ENCODE measurements at regions not wholly inside any gene's neighbourhood (a gene's known extent, or its start where the extent isn't known, plus 50 kb on each side); places are given as distances from the start of the nearest gene placed in this dataset.
A peak's percentile ranks its signal among the peaks of the same experiment; 100 is the strongest.

GRCh38 chr4:14841801-14842768 lies 160.2 kb upstream of the CPEB2 start:
- ATAC-seq: peak; percentile 76 to 86

GRCh38 chr4:14842964-14843630 lies 159.2 kb upstream of the CPEB2 start:
- intact Hi-C loops (cut with DNase I; ENCODE audit: low total_unique reads) (no loop called here), in situ Hi-C loops (cut with MboI; ENCODE audit: low sequenced_read_pairs in 4 of 4) (no loop called here)
- TF ChIP-seq POLR2A (IDR thresholded peaks at IDR 0.05): no peak
- TF ChIP-seq CTCF (IDR thresholded peaks at IDR 0.05 in 4 of 5, conservative IDR thresholded peaks at IDR 0.05 in 1 of 5): no peak
- DNase-seq (no peak), ATAC-seq (no peak)
- no peaks in the 10 kb centered on the region for H3K27me3 ChIP-seq
- H3K27ac ChIP-seq: peak overlapping the region in 1 of 4 donors; percentile 45
- H3K4me1 ChIP-seq: peaks cover 3 to 17% of the 10 kb centered on the region in 2 donors
- no peaks in the 10 kb centered on the region for H3K9me3 ChIP-seq
- no peak overlapping the region for H3K4me3 ChIP-seq
- no peaks in the 10 kb centered on the region for H3K36me3 ChIP-seq

More at GRCh38 chr4:14841801-14842768, 160.2 kb upstream of the CPEB2 start:
- Histone ChIP-seq H3K36me3 (no peaks in the 10 kb centered on the region), H3K27ac (peak overlapping the region in 3 of 4 donors; percentile 30 to 46 (median 45)), H3K9me3 (no peaks in the 10 kb centered on the region), H3K4me3 (no peak overlapping the region), H3K4me1 (peaks cover 3 to 17% of the 10 kb centered on the region in 2 donors), H3K27me3 (no peaks in the 10 kb centered on the region)
- intact Hi-C loops (cut with DNase I; ENCODE audit: low total_unique reads) (no loop called here), in situ Hi-C loops (cut with MboI; ENCODE audit: low sequenced_read_pairs in 4 of 4) (no loop called here)
- peak in 1 of 2 donors; percentile 28 for DNase-seq
- no peak for TF ChIP-seq CTCF (IDR thresholded peaks at IDR 0.05 in 4 of 5, conservative IDR thresholded peaks at IDR 0.05 in 1 of 5)
- no peak for TF ChIP-seq POLR2A (IDR thresholded peaks at IDR 0.05)

GRCh38 chr4:14844061-14844460 lies 158.2 kb upstream of the CPEB2 start:
- ATAC-seq (no peak), DNase-seq (no peak)
- H3K36me3 ChIP-seq: no peaks in the 10 kb centered on the region
- peaks cover 3 to 17% of the 10 kb centered on the region in 2 donors for H3K4me1 ChIP-seq
- in situ Hi-C loops (cut with MboI; ENCODE audit: low sequenced_read_pairs in 4 of 4): no loop called here
- intact Hi-C loops (cut with DNase I; ENCODE audit: low total_unique reads): no loop called here
- no peak overlapping the region for H3K27ac ChIP-seq
- no peaks in the 10 kb centered on the region for H3K9me3 ChIP-seq
- no peaks in the 10 kb centered on the region for H3K27me3 ChIP-seq
- no peak overlapping the region for H3K4me3 ChIP-seq
- no peak for TF ChIP-seq POLR2A (IDR thresholded peaks at IDR 0.05)
- no peak for TF ChIP-seq CTCF (IDR thresholded peaks at IDR 0.05 in 4 of 5, conservative IDR thresholded peaks at IDR 0.05 in 1 of 5)

GRCh38 chr4:14848229-14848628 lies 154.1 kb upstream of the CPEB2 start:
- no peak overlapping the region for H3K27ac ChIP-seq
- TF ChIP-seq CTCF (IDR thresholded peaks at IDR 0.05 in 4 of 5, conservative IDR thresholded peaks at IDR 0.05 in 1 of 5) (no peak), POLR2A (IDR thresholded peaks at IDR 0.05) (no peak)
- ATAC-seq: no peak
- H3K4me3 ChIP-seq: no peak overlapping the region
- intact Hi-C loops (cut with DNase I; ENCODE audit: low total_unique reads) (no loop called here), in situ Hi-C loops (cut with MboI; ENCODE audit: low sequenced_read_pairs in 4 of 4) (no loop called here)
- DNase-seq: no peak
- no peaks in the 10 kb centered on the region for H3K4me1 ChIP-seq
- H3K27me3 ChIP-seq: no peaks in the 10 kb centered on the region
- H3K36me3 ChIP-seq: no peaks in the 10 kb centered on the region
- H3K9me3 ChIP-seq: no peaks in the 10 kb centered on the region

Measured in gastrocnemius medialis (tissue), 4 donors.